ENCODE measurements at regions not wholly inside any gene's neighbourhood (a gene's known extent, or its start where the extent isn't known, plus 50 kb on each side); places are given as distances from the start of the nearest gene placed in this dataset.
"Not testable (repeated sequence)": the region's sequence is repeated elsewhere in the genome, so short reads cannot be mapped to it uniquely, and the experiment has no call there.

DNA sequence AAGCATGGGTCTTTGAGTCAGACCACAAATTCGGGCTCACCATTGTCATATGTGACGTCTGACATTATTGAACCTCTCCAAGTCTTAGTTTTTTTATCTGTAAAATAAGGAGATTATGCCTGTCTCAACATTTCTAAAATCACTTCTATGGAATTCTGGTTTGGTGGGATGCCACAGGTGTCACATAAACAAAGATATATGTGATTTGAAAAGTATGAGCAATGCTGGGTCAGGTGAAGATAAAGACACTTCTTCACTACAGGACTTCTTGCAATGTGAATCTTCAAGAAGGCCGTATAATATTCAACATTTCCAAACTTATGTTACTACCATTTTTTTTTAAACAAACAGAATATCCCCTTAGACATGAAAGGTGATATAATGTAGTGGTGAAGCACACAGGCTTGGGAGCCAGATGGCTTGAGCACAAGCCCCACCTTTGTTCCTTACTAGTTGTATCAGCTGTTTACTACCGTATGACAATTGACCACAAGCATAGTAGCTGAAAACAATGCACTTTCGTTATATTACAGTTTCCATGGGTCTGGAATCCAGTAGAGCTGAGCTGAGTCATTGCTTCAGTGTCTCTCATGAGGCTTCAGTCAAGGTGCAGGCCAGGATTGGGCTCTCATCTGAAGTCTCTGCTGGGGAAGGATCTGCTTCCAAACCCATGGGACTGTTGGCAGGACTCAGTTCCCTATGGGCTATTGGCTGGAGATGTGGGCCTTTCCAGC lies 87.7 kb downstream of the UTP18 start:
- DNase-seq (ENCODE audit: low read depth in 4 of 4, low spot score in 3 of 4) = no peak

DNA sequence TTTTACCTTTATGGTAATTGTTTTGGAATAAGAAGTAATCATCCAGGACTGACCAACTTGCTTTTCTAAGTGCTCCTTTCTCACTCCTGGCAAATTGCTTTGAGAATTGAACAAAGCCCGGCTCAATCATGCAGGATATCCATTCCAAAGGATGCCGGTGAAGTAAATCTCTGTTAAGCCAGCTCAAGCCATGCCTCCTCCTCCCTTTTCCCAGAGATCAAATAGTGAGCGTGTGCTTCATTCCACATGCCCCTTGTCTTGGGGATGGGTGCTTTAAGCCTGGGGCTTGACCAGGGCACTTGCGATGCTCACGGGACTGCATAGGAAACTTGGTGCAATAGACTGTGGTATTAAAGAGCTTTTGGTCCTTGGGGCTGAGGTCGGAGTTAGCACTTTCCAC lies 90.7 kb downstream of the UTP18 start:
- no peak for DNase-seq (ENCODE audit: low read depth in 4 of 4, low spot score in 3 of 4)

DNA sequence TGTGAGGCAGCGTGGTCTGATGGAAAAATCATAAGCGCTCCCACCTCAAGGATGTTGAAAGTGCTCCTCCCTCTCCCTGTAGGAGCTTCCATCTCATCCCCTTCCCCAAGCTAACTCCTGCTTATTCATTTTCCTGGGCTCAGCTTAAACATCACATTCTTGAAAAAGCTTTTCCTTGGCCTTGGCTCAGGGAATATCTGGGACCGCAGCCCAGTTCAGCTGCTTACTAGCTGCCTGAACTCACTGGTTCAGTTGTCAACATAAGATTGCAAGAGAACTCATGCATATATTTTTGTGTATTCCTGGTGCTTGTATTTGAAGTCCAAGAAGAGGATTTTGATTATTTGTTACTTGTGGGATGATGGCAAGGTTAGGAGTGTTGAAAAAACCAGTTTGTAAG lies 91.5 kb downstream of the UTP18 start:
- DNase-seq (ENCODE audit: low read depth in 4 of 4, low spot score in 3 of 4) = no peak

DNA sequence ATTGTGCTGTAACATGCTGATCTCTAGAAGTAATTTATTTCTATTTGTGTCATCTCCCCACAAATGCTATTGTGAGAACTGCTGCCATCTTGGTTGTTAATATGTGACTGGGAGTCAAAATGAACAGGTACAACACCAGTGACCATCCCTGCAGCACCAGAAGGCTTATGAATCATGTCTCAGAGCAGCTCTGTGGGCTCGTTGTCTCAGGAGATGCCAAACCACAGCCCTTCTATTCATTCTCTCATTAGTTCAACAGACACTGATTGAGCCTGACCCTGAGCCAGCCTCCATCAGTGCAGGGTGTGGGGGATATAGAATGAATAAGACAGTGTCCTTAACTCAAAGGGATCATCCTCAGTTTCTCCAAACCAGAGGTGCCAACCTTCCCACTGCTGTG lies 92.5 kb downstream of the UTP18 start:
- no peak for DNase-seq (ENCODE audit: low read depth in 4 of 4, low spot score in 3 of 4)

DNA sequence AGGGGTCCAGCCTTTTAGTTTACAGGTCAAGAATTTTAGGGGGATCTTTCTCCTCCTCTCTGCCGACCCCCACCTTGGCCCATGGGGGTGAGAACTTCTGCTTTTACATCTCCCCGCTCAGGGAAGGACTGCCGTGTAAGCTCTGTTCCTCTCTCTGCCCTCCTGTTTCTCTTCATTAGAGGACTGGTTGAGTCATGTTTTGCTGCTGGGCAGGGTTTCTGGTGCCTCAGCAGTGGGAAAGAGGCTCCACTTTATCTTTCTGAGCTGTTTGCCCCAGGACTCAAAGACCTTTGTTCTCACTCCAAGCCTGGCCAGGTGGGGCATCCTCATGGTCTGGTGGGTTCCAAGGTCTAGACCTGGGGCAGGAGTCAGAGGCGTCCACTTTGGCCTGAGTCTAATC lies 93.0 kb downstream of the UTP18 start:
- DNase-seq (ENCODE audit: low read depth in 4 of 4, low spot score in 3 of 4) = no peak

DNA sequence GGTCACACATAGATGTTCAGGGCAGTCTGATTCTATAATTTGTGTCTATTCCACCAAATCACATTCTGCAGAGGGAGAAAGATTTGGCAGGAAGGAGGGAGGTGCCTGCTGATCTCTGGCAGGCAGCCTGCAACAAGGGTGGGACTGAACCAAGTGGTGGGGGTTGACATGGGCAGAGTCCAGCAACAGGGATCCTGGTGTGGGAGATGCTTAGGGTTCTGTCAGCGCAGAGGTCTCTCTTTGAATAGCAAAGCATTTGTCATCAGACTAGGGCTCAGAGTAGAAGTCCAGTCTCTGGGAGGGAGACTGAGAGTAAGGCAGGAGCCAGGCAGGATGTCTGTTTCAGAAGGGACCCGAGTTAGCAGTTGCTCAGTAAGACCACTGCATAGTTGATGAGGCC lies 94.6 kb downstream of the UTP18 start:
- no peak for DNase-seq (ENCODE audit: low read depth in 4 of 4, low spot score in 3 of 4)

DNA sequence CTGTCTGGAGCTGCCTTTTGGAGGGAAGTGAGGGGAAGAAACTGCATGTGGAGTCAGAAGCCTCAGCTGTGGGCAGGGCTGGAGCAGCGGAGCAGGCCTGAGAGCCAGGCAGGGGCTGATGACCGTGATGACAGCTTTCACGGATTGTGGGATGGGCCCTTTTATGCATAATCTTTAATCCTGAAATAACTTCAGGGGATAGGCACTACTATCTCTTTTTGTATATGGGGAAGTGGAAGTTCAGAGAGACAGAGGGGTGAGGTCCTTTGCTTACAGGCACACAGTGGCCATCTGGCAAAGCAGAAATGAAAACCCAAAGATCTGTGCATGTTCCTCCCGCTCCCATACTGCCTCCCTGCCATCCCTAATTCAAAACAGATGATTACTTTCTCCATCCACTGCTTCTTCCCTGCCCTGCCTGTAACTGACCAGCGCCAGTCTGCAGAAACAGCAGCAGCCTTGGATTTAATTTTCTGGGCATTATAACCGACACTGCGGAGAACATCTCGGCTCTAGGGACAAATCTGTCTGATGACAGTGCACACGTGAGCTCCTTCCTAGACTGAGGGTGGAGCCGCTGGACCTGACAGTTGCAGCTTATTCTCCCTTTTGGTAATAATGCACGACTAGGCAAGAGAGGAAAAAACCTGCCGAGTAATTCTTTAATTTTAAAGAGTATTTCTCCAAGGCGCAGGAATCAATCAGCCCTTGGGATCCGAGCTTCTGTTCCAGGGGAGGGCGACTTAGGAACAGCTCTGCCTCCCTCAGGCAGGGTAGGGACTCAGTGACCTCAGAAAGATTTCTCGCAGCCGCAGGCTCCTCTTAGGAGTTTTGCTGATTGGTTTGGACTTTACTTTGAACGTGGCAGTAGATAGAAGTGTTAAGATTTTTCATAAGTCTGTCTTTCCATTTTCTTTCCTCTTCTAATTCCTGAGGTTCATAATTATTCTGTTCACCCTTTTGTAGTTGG lies 95.4 kb downstream of the UTP18 start:
- no peak for DNase-seq (ENCODE audit: low read depth in 4 of 4, low spot score in 3 of 4)

DNA sequence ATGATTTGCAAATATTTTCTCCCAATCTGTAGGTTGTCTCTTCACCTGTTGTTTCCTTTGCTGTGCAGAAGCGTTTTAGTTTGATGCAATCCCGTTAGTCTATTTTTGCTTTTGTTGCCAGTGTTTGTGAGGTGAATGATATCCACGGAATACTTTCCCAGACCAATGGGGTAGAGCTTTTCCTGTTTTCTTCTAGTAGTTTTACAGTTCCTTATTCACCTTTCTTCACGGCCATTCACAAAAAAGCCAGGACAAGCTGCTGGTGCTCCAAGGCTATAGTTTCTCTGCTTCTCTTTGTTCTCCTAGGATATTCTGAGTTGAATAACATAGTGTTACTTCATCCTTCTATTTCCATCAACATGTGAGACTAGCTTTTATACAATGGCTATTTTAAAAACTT lies 98.7 kb downstream of the UTP18 start:
- DNase-seq (ENCODE audit: low read depth in 4 of 4, low spot score in 3 of 4) = no peak

DNA sequence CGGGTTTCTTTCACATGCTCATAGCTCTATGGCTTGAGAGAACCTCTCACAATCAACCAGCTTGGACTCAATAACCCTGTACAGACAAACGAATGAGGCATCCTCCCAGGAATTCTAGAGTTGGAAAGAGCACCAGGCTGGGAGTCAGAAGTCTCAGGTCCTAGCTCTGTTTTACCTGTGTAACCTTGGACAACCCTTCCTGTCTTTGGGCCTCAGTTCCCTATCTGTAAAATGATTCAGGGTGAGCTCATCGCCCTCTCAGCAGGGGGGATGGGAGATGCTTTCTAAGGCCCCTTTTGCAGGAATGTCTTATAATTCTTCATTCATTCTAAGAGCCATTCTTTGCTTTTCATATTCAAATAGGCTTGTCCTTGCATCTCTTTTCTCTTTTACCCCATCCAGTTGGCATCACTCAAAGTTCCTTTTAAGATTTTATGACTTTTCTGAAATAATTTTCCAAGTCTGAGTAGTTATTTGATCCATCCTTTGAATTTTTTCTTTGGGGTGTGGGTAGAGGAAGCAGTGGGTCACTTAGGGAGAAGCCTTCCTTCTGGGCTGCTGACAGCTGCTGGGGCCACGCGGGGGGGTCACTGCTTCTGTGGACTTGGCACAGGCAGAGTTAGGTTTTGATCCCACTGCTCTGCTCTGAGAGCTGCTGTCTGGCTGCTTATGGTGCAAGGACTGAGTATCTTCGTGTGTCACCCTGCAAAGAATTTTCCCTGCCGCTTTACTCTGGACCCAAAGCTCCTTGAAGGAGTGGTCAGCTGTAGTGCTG lies 102.7 kb downstream of the UTP18 start:
- peak in 1 of 4 donors; percentile 12 for DNase-seq (ENCODE audit: low read depth in 4 of 4, low spot score in 3 of 4)

DNA sequence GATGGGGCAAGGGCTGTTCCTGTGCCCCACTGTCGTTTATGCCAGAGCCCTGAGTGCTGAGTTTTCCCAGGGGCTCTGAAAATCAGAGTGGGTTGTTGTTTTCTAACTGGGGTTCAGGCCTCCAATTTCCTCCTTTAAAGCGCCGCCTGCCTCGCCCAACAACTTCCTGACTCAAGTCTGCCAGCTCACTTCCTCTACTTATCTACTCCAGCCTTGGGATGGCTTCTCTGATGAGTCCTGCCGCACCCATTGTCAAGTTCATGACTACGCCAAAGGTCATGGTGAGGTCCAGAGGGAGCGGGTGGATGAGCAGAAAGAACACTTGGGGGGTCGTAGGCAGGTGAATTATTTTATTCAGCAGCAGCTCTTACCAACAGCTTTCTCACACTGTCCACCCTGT lies 104.7 kb downstream of the UTP18 start:
- DNase-seq (ENCODE audit: low read depth in 4 of 4, low spot score in 3 of 4) = no peak

DNA sequence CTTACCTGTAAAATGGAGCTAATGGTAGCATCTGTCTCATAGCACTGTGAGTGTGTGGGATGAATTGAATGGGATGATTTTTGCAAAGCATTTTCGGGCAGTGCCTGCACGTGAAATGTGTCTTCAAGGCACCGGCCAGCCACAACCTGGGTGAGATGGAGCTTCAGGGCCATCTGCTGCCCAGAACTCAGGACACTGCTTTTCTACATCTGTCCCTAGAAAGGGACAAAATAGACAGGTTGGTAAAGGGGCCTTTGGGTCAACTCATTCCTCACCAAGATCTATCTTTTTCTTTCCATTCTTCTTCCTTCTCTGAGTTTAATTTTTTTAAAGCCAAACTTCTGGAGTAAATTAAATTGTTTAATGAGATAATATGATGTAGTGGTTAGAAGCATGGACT lies 106.5 kb downstream of the UTP18 start:
- no peak for DNase-seq (ENCODE audit: low read depth in 4 of 4, low spot score in 3 of 4)

DNA sequence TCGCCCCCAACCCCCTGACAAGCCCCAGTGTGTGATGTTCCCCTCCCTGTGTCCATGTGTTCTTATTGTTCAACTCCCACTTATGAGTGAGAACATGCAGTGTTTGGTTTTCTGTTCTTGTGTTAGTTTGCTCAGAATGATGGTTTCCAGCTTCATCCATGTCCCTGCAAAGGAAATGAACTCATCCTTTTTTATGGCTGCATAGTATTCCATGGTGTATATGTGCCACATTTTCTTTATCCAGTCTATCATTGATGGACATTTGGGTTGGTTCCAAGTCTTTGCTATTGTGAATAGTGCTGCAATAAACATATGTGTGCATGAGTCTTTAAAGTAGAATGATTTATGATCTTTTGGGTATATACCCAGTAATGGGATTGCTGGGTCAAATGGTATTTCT lies 107.5 kb downstream of the UTP18 start:
- not testable (repeated sequence) for DNase-seq (ENCODE audit: low read depth in 4 of 4, low spot score in 3 of 4)

DNA sequence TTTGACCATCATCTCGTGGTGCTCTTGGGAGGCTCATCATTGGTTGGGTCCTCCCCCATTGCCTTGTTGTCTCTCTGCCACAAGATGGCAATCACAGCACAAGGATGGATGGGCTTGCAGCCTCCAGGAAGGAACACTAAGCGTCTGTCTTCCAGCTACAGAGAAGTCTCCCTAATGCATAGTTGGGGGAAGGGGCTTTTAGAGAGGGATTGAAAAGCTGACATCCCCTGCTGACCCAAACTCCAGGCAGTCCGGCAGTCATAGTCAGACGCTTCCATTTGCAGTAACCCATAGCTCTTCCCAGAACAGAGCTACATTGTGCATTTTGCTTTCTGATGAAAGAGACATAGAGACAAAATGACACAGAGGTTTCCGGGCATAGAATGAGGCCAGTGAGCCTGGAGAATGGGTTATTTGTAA lies 111.4 kb downstream of the UTP18 start:
- peak in 2 of 4 donors; percentile 27 to 50 for DNase-seq (ENCODE audit: low read depth in 4 of 4, low spot score in 3 of 4)

DNA sequence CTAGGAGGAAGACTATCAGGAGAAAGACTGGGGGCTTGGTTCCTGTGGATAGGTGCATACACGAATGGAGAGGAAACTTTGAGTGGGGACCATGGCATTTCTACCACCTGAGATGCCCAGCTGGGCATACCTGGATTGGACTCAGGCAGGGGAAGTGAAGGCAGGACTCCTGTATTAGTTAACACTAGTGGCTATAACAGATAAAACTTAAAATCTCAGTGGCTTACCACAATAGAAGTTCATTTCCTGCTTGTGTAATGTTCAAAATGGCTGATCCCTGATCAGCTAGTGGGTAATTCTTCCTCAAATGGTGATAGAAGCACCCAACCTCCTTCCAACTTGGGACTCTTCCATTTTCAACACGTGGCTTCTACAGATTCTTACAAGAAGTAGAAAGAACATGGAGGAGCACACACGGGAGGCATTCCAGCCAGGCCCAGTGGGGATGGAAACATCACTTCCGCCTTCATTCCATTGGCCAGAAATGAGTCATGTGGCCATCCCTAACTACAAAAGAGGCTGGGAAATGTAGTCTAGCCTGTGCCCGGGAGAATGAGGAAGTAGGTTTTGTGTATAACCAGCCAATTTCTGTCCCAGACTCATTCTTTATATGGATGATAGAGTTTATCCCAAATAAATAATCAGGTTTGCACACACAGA lies 112.1 kb downstream of the UTP18 start:
- DNase-seq (ENCODE audit: low read depth in 4 of 4, low spot score in 3 of 4) = no peak

DNA sequence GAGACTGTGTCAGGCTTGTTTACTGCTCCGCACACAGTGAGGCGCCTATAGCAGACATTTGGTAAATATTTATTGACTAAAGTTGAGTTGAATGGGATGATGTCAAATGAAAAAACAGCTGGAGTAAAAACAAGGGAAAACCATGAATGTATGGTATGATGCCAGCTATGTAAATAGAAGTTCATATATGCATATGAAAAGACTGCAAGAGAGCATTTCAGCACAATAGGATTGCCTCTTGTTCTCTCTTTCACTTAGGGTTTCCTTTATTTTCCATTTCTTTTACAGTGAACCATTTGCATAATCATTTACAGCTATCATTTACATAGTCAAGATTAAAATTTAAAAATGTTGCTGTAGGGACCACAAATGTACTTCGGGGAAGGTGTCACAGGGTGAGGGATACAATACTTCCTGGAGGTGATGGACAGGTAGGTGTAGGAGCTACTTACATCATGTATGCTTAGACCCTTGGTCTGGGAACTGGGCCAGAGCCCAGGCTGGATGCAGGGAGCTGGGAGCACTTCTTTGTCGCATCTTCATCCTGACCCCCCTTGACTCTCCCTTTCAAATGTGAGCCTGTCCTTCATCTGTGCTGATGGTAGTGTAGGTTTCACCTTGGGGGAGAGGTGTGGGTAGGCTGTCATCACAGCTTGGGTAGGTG lies 113.3 kb downstream of the UTP18 start:
- DNase-seq (ENCODE audit: low read depth in 4 of 4, low spot score in 3 of 4) = no peak

DNA sequence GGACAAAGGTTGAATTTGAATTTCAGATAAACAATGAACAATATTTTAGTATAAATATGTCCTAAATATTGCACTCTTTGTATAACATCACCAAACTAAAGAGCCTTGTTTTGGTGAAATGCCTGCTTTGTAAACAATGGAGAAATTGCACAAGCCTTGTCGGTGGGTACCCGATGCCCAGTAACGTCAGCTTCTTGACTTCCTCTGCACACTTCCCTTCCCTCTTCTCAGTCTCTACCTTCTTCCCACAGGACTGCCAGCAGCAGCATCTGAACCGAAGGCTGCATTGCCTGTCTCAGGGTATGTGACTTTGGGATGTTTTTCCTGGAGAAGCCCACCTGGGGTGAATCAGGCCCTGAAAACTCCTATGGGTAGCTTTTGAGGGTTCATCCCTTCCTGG lies 113.9 kb downstream of the UTP18 start:
- DNase-seq (ENCODE audit: low read depth in 4 of 4, low spot score in 3 of 4) = no peak

DNA sequence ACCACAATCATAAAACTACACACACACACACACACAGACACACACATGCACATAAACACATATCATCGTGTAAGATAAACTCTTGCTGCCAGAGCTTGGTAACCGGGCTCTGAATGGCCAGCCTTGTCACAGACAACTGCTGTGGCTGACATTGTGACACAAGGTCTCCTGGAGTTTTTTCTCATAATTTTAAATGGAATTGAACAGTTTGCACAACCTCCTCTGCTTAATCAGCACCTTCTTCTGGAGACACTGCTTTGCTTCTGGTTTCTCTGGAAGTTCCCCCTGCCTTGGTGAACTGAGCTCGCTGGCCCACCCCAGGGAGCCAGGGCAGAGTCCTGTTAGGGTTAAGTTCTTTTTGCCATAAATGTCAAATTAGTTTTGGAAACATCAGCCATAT lies 115.4 kb downstream of the UTP18 start:
- DNase-seq (ENCODE audit: low read depth in 4 of 4, low spot score in 3 of 4) = no peak

DNA sequence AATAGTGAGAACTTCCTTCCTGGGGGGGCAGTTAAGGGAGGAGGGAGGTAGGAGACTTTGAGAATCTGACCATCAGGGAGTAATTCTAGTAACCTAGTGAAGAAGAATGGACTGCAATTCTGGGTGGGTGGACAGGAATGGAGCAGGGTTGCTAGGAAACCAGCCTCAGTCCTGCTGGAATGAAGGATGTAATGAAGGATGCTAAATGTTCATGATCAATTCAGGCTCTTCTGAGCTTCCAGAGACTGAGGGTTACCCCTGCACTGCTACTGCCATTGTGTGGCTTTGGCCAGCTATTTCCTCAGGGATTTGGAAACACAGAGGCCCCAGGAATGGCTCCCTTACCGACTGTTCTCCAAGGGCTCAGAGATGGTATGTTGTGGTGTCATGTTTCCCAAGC lies 116.4 kb downstream of the UTP18 start:
- no peak for DNase-seq (ENCODE audit: low read depth in 4 of 4, low spot score in 3 of 4)

DNA sequence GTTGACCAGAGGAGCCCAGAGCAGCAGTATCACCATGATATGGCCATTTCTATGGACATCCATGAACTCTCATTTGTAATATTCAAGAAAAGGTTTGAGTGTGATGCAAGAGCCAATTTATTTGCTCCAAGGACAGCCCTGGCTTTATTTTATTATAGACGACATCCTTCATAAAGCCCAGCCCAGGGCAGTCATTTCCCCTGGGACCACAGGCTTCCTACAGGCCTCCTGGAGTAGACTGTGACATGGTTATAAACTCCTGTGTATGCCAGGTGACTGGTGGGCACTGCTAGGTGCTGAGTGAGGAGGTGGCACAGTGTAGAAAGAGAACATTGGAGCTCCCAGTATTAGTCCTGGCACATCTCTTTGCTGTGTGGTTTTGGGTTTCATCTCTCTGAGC lies 120.9 kb downstream of the UTP18 start:
- no peak for DNase-seq (ENCODE audit: low read depth in 4 of 4, low spot score in 3 of 4)

DNA sequence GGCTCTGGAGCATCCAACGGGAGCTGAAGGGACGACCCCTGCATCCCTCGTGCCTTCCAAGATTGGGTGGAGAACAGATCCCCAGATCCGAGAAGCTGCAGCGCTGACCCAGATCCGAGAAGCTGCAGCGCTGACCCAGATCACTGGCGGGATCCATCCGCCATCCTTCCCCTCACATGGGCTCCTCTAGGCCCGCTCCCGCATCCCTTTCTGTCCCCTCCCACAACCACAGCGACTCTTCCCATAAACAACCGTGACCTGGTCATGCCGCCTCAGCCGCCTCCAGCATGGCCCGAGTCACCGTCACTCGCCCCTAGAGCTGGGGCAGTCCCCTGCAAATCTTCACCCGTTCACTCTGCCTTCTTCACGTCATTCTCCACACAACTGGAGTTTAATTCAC lies 124.9 kb downstream of the UTP18 start:
- DNase-seq (ENCODE audit: low read depth in 4 of 4, low spot score in 3 of 4) = no peak
